B cell (primary cell): ENCODE measurements at regions not wholly inside any gene's neighbourhood (a gene's known extent, or its start where the extent isn't known, plus 50 kb on each side); places are given as distances from the start of the nearest gene placed in this dataset.

ENCODE experiments used
- EZH2 ChIP-seq: IDR thresholded peaks from 2 replicates; pipeline ENCODE4 v1.6.1; 2012; ENCODE audit warnings: borderline replicate concordance, low read depth, mild to moderate bottlenecking, moderate library complexity, low read length; ENCODE audit not compliant: insufficient read depth, poor library complexity, severe bottlenecking
- TF ChIP-seq, protein P1 (sequence below): fragments of 200-600 bp; IDR thresholded peaks from one replicate; pipeline ENCODE4 v1.8.0; 2022; ENCODE audit warnings: antibody characterized with exemption, mild to moderate bottlenecking

- TF ChIP-seq, protein P1, sequence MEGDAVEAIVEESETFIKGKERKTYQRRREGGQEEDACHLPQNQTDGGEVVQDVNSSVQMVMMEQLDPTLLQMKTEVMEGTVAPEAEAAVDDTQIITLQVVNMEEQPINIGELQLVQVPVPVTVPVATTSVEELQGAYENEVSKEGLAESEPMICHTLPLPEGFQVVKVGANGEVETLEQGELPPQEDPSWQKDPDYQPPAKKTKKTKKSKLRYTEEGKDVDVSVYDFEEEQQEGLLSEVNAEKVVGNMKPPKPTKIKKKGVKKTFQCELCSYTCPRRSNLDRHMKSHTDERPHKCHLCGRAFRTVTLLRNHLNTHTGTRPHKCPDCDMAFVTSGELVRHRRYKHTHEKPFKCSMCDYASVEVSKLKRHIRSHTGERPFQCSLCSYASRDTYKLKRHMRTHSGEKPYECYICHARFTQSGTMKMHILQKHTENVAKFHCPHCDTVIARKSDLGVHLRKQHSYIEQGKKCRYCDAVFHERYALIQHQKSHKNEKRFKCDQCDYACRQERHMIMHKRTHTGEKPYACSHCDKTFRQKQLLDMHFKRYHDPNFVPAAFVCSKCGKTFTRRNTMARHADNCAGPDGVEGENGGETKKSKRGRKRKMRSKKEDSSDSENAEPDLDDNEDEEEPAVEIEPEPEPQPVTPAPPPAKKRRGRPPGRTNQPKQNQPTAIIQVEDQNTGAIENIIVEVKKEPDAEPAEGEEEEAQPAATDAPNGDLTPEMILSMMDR, result no peak
- no peak for TF ChIP-seq EZH2
Observed at GRCh38 chr14:101289230-101289690, 272.0 kb upstream of the DIO3 start.
